Hepatocyte (in vitro differentiated cells): ENCODE measurements at regions not wholly inside any gene's neighbourhood (a gene's known extent, or its start where the extent isn't known, plus 50 kb on each side); places are given as distances from the start of the nearest gene placed in this dataset.

Experiments used
- DNase-seq: peaks from one replicate; pipeline ENCODE4 v3.0.0-alpha.2; 2016; ENCODE audit warnings: low spot score
- H2AFZ ChIP-seq: fragments of 200-600 bp; sonication (generic); 2 replicates; pipeline ENCODE4 v1.6.0; 2016; ENCODE audit warnings: antibody characterized with exemption, mild to moderate bottlenecking
- H3K27ac ChIP-seq: fragments of 200-600 bp; sonication (generic); 2 replicates; pipeline ENCODE4 v1.5.1; 2016; ENCODE audit warnings: mild to moderate bottlenecking
- H3K27me3 ChIP-seq: fragments of 200-600 bp; sonication (generic); 2 replicates; pipeline ENCODE4 v1.6.1; 2016
- H3K36me3 ChIP-seq: fragments of 200-600 bp; sonication (generic); replicated peaks from 2 replicates; pipeline ENCODE4 v1.5.1; 2016; ENCODE audit warnings: low read depth; ENCODE audit not compliant: insufficient read depth
- H3K4me1 ChIP-seq: fragments of 200-600 bp; sonication (generic); 2 replicates; pipeline ENCODE4 v1.5.1; 2016; ENCODE audit warnings: mild to moderate bottlenecking, moderate library complexity; ENCODE audit not compliant: insufficient read depth
- H3K4me2 ChIP-seq: fragments of 200-600 bp; sonication (generic); 2 replicates; pipeline ENCODE4 v1.6.0; 2016
- H3K4me3 ChIP-seq: fragments of 200-600 bp; sonication (generic); 2 replicates; pipeline ENCODE4 v1.5.1; 2016; ENCODE audit warnings: mild to moderate bottlenecking
- H3K79me2 ChIP-seq: fragments of 200-600 bp; sonication (generic); 2 replicates; pipeline ENCODE4 v1.6.0; 2017; ENCODE audit warnings: mild to moderate bottlenecking
- H3K9me2 ChIP-seq: fragments of 200-600 bp; sonication (generic); replicated peaks from 2 replicates; pipeline ENCODE4 v1.6.0; 2017; ENCODE audit warnings: mild to moderate bottlenecking; ENCODE audit not compliant: insufficient read depth
- H3K9me3 ChIP-seq: fragments of 200-600 bp; sonication (generic); 2 replicates; pipeline ENCODE4 v1.5.1; 2016; ENCODE audit warnings: low read depth, mild to moderate bottlenecking
- H4K20me1 ChIP-seq: fragments of 200-600 bp; sonication (generic); 2 replicates; pipeline ENCODE4 v1.6.0; 2016; ENCODE audit warnings: mild to moderate bottlenecking; ENCODE audit not compliant: insufficient read depth, poor library complexity, severe bottlenecking
- CTCF ChIP-seq: fragments of 200-600 bp; sonication (generic); IDR thresholded peaks from 2 replicates; pipeline ENCODE4 v1.5.1; 2016; ENCODE audit warnings: antibody characterized with exemption, mild to moderate bottlenecking; ENCODE audit not compliant: poor library complexity
- EZH2 ChIP-seq: fragments of 200-600 bp; sonication (generic); IDR thresholded peaks from 2 replicates; pipeline ENCODE4 v1.6.1; 2016; ENCODE audit warnings: antibody characterized with exemption, mild to moderate bottlenecking, borderline replicate concordance
- EZH2phosphoT487 ChIP-seq: fragments of 200-600 bp; sonication (generic); IDR thresholded peaks from one replicate; pipeline ENCODE4 v1.6.1; 2018; ENCODE audit warnings: antibody characterized with exemption, mild to moderate bottlenecking, low read depth, moderate library complexity; ENCODE audit not compliant: unreplicated experiment, severe bottlenecking
- WGBS: methylation state at CpG from one replicate; pipeline ENCODE4 v1.1.6; 2016; ENCODE audit warnings: low lambda C conversion rate; ENCODE audit errors: missing lambda C conversion rate; 5-methylcytosine and 5-hydroxymethylcytosine counted together

- DNase-seq: no peak
- TF ChIP-seq EZH2: no peak
- no peak for TF ChIP-seq CTCF
- TF ChIP-seq EZH2phosphoT487: no peak
- no peak overlapping the region for H3K27ac ChIP-seq
- H3K4me3 ChIP-seq: no peak overlapping the region
- WGBS: 42% methylated on average over 1 of the region's 1 CpG
- H2AFZ ChIP-seq: no peak overlapping the region
- no peaks in the 10 kb centered on the region for H3K4me1 ChIP-seq
- no peaks in the 10 kb centered on the region for H4K20me1 ChIP-seq
- no peaks in the 10 kb centered on the region for H3K79me2 ChIP-seq
- no peak overlapping the region for H3K4me2 ChIP-seq
- H3K9me2 ChIP-seq: no peaks in the 10 kb centered on the region
- H3K9me3 ChIP-seq: no peaks in the 10 kb centered on the region
- no peaks in the 10 kb centered on the region for H3K36me3 ChIP-seq
- H3K27me3 ChIP-seq: no peaks in the 10 kb centered on the region
Measured at GRCh38 chr7:13578294-13578693, 411.2 kb downstream of the ETV1 start.

- Histone ChIP-seq H3K79me2 (no peaks in the 10 kb centered on the region), H3K9me2 (no peaks in the 10 kb centered on the region), H3K4me1 (no peaks in the 10 kb centered on the region), H3K9me3 (no peaks in the 10 kb centered on the region), H3K27me3 (no peaks in the 10 kb centered on the region), H2AFZ (no peak overlapping the region), H4K20me1 (no peaks in the 10 kb centered on the region), H3K27ac (no peak overlapping the region), H3K36me3 (no peaks in the 10 kb centered on the region), H3K4me2 (no peak overlapping the region), H3K4me3 (no peak overlapping the region)
- DNase-seq: no peak
- TF ChIP-seq CTCF (no peak), EZH2 (no peak), EZH2phosphoT487 (no peak)
Measured at GRCh38 chr7:13581097-13581496, 408.4 kb downstream of the ETV1 start.

GRCh38 chr7:13593854-13594253 is 395.6 kb downstream of the ETV1 start:
- Histone ChIP-seq H3K4me3 (no peak overlapping the region), H4K20me1 (no peaks in the 10 kb centered on the region), H3K27ac (no peak overlapping the region), H3K9me2 (no peaks in the 10 kb centered on the region), H3K9me3 (no peaks in the 10 kb centered on the region), H3K79me2 (no peaks in the 10 kb centered on the region), H3K36me3 (no peaks in the 10 kb centered on the region), H3K4me2 (no peak overlapping the region), H3K27me3 (no peaks in the 10 kb centered on the region), H2AFZ (no peak overlapping the region), H3K4me1 (no peaks in the 10 kb centered on the region)
- WGBS: 68% methylated on average over 2 of the region's 2 CpGs
- DNase-seq: no peak
- no peak for TF ChIP-seq EZH2
- TF ChIP-seq EZH2phosphoT487: no peak
- no peak for TF ChIP-seq CTCF

- Histone ChIP-seq H3K9me3 (no peaks in the 10 kb centered on the region), H3K4me3 (no peak overlapping the region), H3K4me1 (no peaks in the 10 kb centered on the region), H3K27me3 (no peaks in the 10 kb centered on the region), H4K20me1 (no peaks in the 10 kb centered on the region), H2AFZ (no peak overlapping the region), H3K36me3 (no peaks in the 10 kb centered on the region), H3K79me2 (no peaks in the 10 kb centered on the region), H3K9me2 (no peaks in the 10 kb centered on the region), H3K4me2 (no peak overlapping the region), H3K27ac (no peak overlapping the region)
- no peak for DNase-seq
- WGBS: 62% methylated on average over 2 of the region's 2 CpGs
- TF ChIP-seq EZH2phosphoT487 (no peak), CTCF (no peak), EZH2 (no peak)
Measured at GRCh38 chr7:13602036-13602435, 387.4 kb downstream of the ETV1 start.
